Testis (tissue), 2 donors: ENCODE measurements at regions not wholly inside any gene's neighbourhood (a gene's known extent, or its start where the extent isn't known, plus 50 kb on each side); places are given as distances from the start of the nearest gene placed in this dataset.

ENCODE experiments used
- DNase-seq: peaks from one replicate; pipeline ENCODE4 v3.0.0-alpha.2; 2019
- H3K27ac ChIP-seq, 2 donors: fragments of 200-600 bp; sonication (generic); one replicate each; pipeline ENCODE4 v1.5.1; 2019
- H3K27me3 ChIP-seq: fragments of 200-600 bp; sonication (generic); one replicate; pipeline ENCODE4 v1.5.1; 2019
- H3K36me3 ChIP-seq: fragments of 200-600 bp; sonication (generic); one replicate; pipeline ENCODE4 v1.5.1; 2017; ENCODE audit warnings: low read depth; ENCODE audit errors: missing control alignments
- H3K4me1 ChIP-seq: fragments of 200-600 bp; sonication (generic); one replicate; pipeline ENCODE4 v1.5.1; 2019
- H3K4me3 ChIP-seq, 2 donors: fragments of 200-600 bp; sonication (generic); one replicate each; pipeline ENCODE4 v1.5.1; 2017 to 2019
- H3K9me3 ChIP-seq: fragments of 200-600 bp; sonication (generic); one replicate; pipeline ENCODE4 v1.5.1; 2017
- CTCF ChIP-seq, 3 experiments: fragments of 450-650 bp in 2 of 3; fragments of 200-600 bp in 1 of 3; sonication (generic) in 1 of 3; IDR thresholded peaks; one replicate each; pipeline ENCODE4 v1.5.1; 2016 to 2019; ENCODE audit warnings: antibody characterized with exemption in 3 of 3, mild to moderate bottlenecking in 2 of 3, moderate library complexity in 1 of 3
- POLR2A ChIP-seq: fragments of 450-650 bp; IDR thresholded peaks from one replicate; pipeline ENCODE4 v1.6.1; 2017; ENCODE audit warnings: antibody characterized with exemption, mild to moderate bottlenecking, moderate library complexity
- WGBS, 2 donors: methylation state at CpG; one replicate each; pipeline ENCODE4 v1.1.5; 2018; 5-methylcytosine and 5-hydroxymethylcytosine counted together
- intact Hi-C: fragments of 100-400 bp; cut with DNase I; formaldehyde crosslinking; loops from one replicate; pipeline ENCODE4 v1.15.1; 2023; ENCODE audit warnings: low total_unique reads

DNA sequence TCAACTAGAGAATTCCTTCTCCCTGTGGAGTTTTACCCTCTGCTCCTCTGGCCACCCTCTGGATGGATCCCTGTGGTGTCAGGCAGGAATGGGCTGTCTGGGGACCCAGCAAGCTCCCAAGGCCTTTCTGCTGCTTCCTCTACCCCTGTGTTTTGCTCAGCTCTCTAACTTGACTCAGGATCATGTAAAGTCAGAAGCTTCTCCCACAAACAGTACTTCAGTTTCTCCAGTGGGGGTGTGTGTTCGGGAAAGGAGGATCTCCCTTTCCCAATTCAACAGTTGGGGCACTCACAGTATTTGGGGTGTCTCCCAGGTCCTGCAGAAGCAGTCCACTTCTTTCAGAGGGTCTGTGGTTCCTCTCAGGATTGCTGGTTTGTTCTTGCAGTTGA is 162.4 kb upstream of the NUDT4 start:
- TF ChIP-seq POLR2A (no peak), CTCF (IDR thresholded peaks at IDR 0.05) (no peak)
- Histone ChIP-seq H3K4me3 (no peak overlapping the region), H3K36me3 (no peaks in the 10 kb centered on the region), H3K4me1 (no peaks in the 10 kb centered on the region), H3K27me3 (no peaks in the 10 kb centered on the region), H3K9me3 (no peaks in the 10 kb centered on the region), H3K27ac (no peak overlapping the region)
- intact Hi-C loops, result no loop called here
- 91 to 94% methylated on average over 1 of the region's 1 CpG for WGBS, 2 donors
- no peak for DNase-seq

DNA sequence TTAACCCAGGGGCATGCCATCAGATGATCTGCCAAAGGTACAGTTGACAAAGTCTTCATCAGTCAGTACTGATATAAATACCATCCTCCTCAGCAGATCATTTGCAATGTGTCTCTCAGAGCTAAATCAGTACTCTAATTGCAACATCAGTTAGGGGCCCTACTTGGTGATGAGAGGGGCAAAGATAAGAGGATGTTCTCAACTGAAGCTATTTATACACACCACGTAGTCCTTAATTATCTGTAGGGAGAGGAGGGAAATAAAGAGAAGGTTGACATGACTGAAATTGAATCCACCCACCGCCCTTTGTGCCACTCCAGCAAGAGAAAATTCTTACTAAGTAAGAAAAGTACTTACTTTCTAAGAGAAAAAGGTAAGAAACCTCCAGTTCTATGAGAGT is 157.8 kb upstream of the NUDT4 start:
- no peaks in the 10 kb centered on the region for H3K27me3 ChIP-seq
- no peaks in the 10 kb centered on the region for H3K9me3 ChIP-seq
- intact Hi-C loops, result no loop called here
- no peaks in the 10 kb centered on the region for H3K36me3 ChIP-seq
- TF ChIP-seq CTCF (IDR thresholded peaks at IDR 0.05), result no peak
- TF ChIP-seq POLR2A, result no peak
- 73% methylated on average over 2 of the region's 2 CpGs for WGBS, 2 donors
- no peaks in the 10 kb centered on the region for H3K4me1 ChIP-seq
- no peak for DNase-seq
- no peak overlapping the region for H3K27ac ChIP-seq
- H3K4me3 ChIP-seq, result no peak overlapping the region

- no peaks in the 10 kb centered on the region for H3K36me3 ChIP-seq
- no peaks in the 10 kb centered on the region for H3K27me3 ChIP-seq
- H3K9me3 ChIP-seq, result no peaks in the 10 kb centered on the region
- no peak overlapping the region for H3K4me3 ChIP-seq
- H3K4me1 ChIP-seq, result no peaks in the 10 kb centered on the region
- DNase-seq, result no peak
- intact Hi-C loops, result no loop called here
- H3K27ac ChIP-seq, result no peak overlapping the region
- TF ChIP-seq POLR2A (no peak), CTCF (IDR thresholded peaks at IDR 0.05) (no peak)
Observed at GRCh38 chr12:93221841-93222240, 155.9 kb upstream of the NUDT4 start.

- DNase-seq, result no peak
- no peaks in the 10 kb centered on the region for H3K36me3 ChIP-seq
- no peak overlapping the region for H3K4me3 ChIP-seq
- intact Hi-C loops, result no loop called here
- no peak overlapping the region for H3K27ac ChIP-seq
- H3K9me3 ChIP-seq, result no peaks in the 10 kb centered on the region
- H3K4me1 ChIP-seq, result no peaks in the 10 kb centered on the region
- TF ChIP-seq CTCF (IDR thresholded peaks at IDR 0.05), result no peak
- TF ChIP-seq POLR2A, result no peak
- H3K27me3 ChIP-seq, result no peaks in the 10 kb centered on the region
- 63 to 76% methylated on average over 5 of the region's 5 CpGs for WGBS, 2 donors
Observed at GRCh38 chr12:93223440-93224426, 154.0 kb upstream of the NUDT4 start.

DNA sequence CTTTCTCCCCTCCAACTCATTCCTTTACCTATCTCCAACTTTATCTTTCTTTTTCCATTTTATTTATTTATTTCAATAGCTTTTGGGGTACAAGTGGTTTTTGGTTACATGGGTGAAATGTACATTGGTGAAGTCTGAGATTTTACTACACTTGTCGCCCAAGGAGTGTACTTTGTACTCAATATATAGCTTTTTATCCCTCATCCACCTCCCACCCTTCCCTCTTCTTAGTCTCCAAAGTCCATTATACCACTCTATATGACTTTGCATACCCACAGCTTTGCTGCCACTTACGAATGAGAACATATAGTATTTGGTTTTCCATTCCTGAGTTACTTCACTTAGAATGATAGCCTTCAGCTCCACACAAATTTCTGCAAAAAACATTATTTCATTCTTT is 152.6 kb upstream of the NUDT4 start:
- no peak overlapping the region for H3K4me3 ChIP-seq
- no peaks in the 10 kb centered on the region for H3K27me3 ChIP-seq
- WGBS, 2 donors, result 88 to 92% methylated on average over 2 of the region's 2 CpGs
- no peak overlapping the region for H3K27ac ChIP-seq
- DNase-seq, result no peak
- TF ChIP-seq POLR2A (no peak), CTCF (IDR thresholded peaks at IDR 0.05) (no peak)
- no peaks in the 10 kb centered on the region for H3K9me3 ChIP-seq
- intact Hi-C loops, result no loop called here
- no peaks in the 10 kb centered on the region for H3K4me1 ChIP-seq
- H3K36me3 ChIP-seq, result no peaks in the 10 kb centered on the region
